ENCODE measurements at regions not wholly inside any gene's neighbourhood (a gene's known extent, or its start where the extent isn't known, plus 50 kb on each side); places are given as distances from the start of the nearest gene placed in this dataset.

DNA sequence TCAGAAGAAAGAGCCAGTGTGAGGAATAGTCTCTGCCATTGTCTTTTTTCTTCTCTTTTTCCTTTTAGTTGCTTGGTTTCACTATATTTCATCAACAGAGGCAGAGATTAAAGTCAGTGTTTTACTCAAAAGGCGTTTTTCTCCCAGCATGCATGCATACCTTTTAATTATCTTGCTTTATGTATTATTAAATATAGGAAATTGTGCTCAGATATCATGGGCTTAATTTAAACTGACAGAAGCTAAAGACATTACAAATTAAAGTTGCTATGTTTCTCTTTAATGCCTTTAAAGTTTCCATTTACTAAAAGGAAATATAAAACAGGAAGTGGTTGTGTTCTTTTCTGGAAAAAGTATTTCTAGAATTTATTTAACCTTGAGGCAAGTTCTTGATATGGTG lies 223.3 kb upstream of the ATP5MC3 start:
- TF ChIP-seq, protein P1, sequence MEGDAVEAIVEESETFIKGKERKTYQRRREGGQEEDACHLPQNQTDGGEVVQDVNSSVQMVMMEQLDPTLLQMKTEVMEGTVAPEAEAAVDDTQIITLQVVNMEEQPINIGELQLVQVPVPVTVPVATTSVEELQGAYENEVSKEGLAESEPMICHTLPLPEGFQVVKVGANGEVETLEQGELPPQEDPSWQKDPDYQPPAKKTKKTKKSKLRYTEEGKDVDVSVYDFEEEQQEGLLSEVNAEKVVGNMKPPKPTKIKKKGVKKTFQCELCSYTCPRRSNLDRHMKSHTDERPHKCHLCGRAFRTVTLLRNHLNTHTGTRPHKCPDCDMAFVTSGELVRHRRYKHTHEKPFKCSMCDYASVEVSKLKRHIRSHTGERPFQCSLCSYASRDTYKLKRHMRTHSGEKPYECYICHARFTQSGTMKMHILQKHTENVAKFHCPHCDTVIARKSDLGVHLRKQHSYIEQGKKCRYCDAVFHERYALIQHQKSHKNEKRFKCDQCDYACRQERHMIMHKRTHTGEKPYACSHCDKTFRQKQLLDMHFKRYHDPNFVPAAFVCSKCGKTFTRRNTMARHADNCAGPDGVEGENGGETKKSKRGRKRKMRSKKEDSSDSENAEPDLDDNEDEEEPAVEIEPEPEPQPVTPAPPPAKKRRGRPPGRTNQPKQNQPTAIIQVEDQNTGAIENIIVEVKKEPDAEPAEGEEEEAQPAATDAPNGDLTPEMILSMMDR (IDR thresholded peaks at IDR 0.05), result no peak
- H3K27me3 ChIP-seq, result no peaks in the 10 kb centered on the region
- H3K36me3 ChIP-seq, result no peaks in the 10 kb centered on the region
- no peaks in the 10 kb centered on the region for H3K4me1 ChIP-seq (ENCODE audit: control insufficient read depth in 1 of 2, insufficient read depth in 1 of 2, low read depth in 1 of 2, low read length in 1 of 2)
- H3K4me3 ChIP-seq (ENCODE audit: low read depth in 1 of 2, low read length in 1 of 2), result no peak overlapping the region
- no peak overlapping the region for H3K27ac ChIP-seq
- no peaks in the 10 kb centered on the region for H3K9me3 ChIP-seq

DNA sequence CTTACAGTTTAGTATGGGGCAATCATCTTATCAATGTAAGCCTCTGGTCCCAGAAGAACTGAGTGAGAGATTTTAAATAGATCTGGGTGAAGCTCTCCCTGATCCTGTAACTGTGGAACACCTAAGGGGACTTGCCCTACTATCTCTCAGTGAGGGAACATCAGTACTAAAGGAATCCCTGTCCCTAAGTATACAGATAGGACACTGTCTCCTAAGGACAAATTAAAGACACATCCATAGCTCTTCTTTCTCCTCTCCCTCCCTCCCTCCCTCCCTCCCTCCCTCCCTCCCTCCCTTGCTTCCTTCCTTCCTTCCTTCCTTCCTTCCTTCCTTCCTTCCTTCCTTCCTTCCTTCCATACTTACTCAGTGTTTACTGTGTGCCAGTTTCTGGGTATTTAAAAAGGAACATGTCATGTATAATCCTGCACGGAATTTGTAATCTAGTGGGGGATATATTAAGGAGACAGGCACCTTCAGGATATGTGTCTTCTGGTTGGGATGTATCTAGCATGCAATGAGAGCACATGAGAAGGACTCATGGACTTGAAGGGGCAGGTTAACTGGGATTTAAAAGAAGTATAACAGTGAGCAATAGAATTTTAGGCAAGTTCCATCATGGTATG lies 222.2 kb upstream of the ATP5MC3 start:
- Histone ChIP-seq H3K27me3 (no peaks in the 10 kb centered on the region), H3K9me3 (no peaks in the 10 kb centered on the region), H3K4me3 (ENCODE audit: low read depth in 1 of 2, low read length in 1 of 2) (no peak overlapping the region), H3K27ac (no peak overlapping the region), H3K36me3 (no peaks in the 10 kb centered on the region), H3K4me1 (ENCODE audit: control insufficient read depth in 1 of 2, insufficient read depth in 1 of 2, low read depth in 1 of 2, low read length in 1 of 2) (peaks cover 0 to 7% of the 10 kb centered on the region in 2 experiments)
- TF ChIP-seq, protein P1 (IDR thresholded peaks at IDR 0.05), result no peak

DNA sequence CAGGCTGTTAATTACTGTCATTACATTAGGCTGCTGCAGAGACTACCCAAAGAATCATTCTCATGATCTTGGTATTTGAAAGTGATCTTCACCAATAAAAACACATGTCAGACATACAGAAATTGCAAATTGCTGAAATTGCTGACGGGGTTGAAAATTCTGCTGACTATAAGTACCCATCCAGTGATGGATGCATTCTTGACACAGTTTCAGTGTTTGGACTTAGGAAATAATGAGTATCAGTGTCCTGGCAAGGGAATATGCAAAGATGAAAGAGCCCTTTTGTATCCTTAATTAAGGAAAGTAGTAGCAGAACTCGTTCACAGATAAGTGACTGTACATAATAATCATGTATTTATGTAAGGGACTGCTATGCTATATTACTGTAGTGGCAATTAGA lies 221.1 kb upstream of the ATP5MC3 start:
- H3K27ac ChIP-seq, result no peak overlapping the region
- H3K4me3 ChIP-seq (ENCODE audit: low read depth in 1 of 2, low read length in 1 of 2), result no peak overlapping the region
- TF ChIP-seq, protein P1 (IDR thresholded peaks at IDR 0.05), result no peak
- no peaks in the 10 kb centered on the region for H3K9me3 ChIP-seq
- no peaks in the 10 kb centered on the region for H3K27me3 ChIP-seq
- no peaks in the 10 kb centered on the region for H3K36me3 ChIP-seq
- peaks cover 0 to 7% of the 10 kb centered on the region in 2 experiments for H3K4me1 ChIP-seq (ENCODE audit: control insufficient read depth in 1 of 2, insufficient read depth in 1 of 2, low read depth in 1 of 2, low read length in 1 of 2)

DNA sequence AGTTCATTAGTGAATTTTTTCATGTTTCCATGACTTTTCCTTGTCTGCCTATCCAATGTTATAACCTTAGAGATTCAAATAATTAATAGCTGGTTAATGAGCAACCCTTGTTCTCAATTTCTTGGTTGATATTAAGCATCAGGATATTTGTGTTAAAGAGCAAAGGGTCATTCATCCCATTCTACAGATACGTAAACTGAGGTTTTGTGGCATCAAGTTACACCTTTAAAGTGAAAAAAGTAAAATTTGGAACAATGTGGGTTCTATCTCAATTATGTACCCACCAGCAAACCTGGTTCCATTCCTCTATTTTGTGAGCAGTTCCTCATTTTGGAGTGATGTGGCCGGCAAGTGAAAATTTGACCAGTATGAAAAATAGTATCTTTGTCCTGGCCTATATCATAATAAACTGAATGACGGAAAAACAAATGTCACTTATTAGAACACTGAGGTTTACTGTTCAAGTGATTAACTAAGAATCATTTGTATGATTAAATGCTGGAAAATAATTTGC lies 220.5 kb upstream of the ATP5MC3 start:
- Histone ChIP-seq H3K4me1 (ENCODE audit: control insufficient read depth in 1 of 2, insufficient read depth in 1 of 2, low read depth in 1 of 2, low read length in 1 of 2) (peaks cover 0 to 7% of the 10 kb centered on the region in 2 experiments), H3K9me3 (no peaks in the 10 kb centered on the region), H3K27ac (no peak overlapping the region), H3K36me3 (no peaks in the 10 kb centered on the region), H3K27me3 (no peaks in the 10 kb centered on the region), H3K4me3 (ENCODE audit: low read depth in 1 of 2, low read length in 1 of 2) (no peak overlapping the region)
- TF ChIP-seq, protein P1 (IDR thresholded peaks at IDR 0.05), result no peak

DNA sequence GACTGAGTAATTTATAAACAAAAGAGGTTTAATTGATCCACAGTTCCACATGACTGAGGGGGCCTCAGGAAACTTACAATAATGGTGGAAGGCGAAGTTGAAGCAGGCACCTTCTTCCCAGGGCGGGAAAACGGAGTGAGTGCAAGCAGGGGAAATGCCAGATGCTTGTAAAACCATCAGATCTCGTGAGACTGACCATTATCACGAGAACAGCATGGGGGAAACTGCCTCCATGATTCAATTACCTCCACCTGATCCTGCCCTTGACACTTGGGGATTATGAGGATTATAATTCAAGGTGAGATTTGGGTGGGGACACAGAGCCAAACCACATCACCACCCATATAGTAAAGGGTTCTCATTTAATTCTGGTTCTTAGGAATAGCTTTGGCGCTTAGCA lies 219.5 kb upstream of the ATP5MC3 start:
- TF ChIP-seq, protein P1 (IDR thresholded peaks at IDR 0.05), result no peak
- peaks cover 0 to 7% of the 10 kb centered on the region in 2 experiments for H3K4me1 ChIP-seq (ENCODE audit: control insufficient read depth in 1 of 2, insufficient read depth in 1 of 2, low read depth in 1 of 2, low read length in 1 of 2)
- H3K9me3 ChIP-seq, result no peaks in the 10 kb centered on the region
- no peaks in the 10 kb centered on the region for H3K36me3 ChIP-seq
- no peaks in the 10 kb centered on the region for H3K27me3 ChIP-seq
- H3K27ac ChIP-seq, result no peak overlapping the region
- no peak overlapping the region for H3K4me3 ChIP-seq (ENCODE audit: low read depth in 1 of 2, low read length in 1 of 2)
